ENCODE measurements at regions not wholly inside any gene's neighbourhood (a gene's known extent, or its start where the extent isn't known, plus 50 kb on each side); places are given as distances from the start of the nearest gene placed in this dataset.

DNA sequence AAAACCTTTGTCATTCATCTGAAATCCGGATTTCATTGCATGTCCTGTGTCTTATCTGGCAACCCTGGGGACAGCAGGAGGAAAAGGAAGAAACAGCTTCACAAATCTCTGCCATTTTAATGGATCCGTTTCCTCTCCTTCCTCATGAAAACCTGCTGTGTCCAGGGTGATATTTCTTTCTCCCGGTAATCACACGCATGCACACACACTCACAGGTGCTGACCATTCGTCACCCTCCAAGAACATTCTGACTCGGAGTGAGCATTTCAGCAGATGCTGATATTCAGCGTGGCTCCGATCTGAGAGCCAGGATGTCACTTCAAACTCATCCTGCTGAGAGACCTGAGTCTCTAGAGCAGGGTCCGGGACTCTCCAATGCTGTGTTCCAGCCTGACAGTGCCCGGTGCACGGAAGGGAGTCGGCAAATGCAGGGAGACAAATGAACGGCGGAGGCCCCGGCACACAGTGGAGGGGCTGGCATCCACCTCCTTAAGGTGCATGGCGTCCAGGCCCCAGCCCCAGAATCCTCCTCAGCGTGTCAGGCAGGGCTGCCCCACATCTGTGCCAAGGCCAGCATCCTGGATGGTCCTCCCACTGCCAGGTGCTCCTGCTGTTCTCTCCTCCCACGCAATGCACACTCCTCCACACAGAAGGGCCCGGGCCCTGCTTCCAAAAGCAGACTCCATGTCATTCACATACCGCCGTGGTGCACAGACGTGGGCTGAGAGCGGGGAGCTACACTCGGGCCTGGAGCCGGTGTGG is 70.7 kb downstream of the RBFOX3 start:
- no peak for DNase-seq

DNA sequence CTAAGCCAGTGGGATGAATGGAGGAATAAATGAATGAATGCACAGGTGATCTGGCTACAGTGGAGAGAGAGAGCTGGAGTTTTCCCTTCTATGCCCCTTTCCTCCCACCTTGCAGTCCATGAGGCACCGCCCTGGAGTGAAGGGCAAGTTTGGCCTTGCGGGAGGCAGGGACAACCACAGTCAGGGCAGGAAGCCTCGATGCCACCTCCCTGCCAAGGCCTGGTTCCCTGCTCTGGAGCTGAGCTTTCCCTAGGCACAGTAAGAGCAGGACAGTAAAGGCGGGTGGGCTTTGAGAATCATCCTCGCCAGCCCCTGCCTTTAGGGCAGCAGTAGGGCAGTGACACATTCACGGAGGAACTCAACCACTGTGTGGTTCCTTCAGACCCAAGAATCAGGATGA is 72.6 kb downstream of the RBFOX3 start:
- no peak for DNase-seq

DNA sequence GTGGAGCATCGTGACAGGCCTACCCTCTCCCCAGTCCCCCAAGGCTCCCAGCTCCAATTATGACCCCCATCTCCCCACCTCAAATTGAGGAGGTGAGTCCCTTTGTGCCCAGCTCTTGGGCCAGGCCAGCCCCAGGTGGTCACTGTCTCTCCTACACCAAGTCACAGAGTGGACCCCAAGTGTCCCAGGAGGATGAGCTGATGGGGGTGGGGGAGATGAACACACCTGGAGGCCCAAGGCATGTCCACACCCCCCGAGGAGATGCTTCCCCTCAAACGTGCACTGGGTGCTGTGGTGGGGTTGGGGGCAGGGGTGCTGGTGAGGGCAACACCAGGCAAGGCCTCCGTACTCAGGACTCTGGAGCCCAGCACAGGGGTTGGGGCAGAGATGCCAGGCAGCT is 73.2 kb downstream of the RBFOX3 start:
- no peak for DNase-seq

DNA sequence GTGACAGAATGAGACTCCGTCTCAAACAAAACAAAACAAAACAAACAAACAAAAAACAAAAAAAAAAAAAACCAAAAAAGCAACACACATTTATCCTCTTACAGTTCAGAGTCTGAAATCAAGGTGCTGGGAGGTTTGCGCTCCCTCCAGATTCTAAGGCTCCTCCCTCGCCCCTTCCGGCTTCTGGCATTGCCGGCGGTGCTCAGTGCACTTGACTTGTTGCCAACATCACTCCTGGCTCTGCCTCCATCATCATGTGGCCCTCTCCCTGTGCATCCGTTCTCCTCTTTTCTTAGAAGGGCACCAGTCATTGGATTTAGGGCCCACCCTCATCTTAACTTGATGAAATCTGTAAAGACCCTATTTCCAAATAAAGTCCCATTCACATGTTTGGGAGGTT is 73.8 kb downstream of the RBFOX3 start:
- DNase-seq, result no peak

DNA sequence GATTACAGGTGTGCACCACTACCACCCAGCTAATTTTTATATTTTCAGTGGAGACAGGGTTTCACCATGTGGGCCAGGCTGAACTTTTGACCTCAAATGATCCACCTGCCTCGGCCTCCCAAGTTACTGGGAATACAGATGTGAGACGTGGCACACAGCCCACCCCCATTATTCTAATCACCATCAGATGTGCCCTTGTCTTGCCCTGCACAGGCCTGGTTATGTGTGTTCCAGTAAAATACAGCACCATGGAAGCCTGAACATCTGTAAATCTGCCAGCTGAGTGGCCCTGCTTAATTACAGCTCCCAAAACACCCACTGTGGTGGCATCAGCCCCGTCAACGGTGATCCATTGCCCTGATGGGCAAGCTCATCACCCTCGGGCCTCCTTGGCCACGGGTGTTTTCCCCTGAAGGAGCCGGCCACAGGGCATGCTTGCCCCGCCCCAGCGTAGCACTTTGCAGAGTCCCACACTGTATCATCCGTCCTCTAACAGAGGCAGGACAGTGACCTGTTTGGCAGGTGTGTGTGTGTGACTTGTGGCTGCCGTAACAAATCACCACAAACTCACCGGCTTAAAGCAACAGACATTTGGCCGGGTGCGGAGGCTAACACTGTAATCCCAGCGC is 74.5 kb downstream of the RBFOX3 start:
- no peak for DNase-seq

DNA sequence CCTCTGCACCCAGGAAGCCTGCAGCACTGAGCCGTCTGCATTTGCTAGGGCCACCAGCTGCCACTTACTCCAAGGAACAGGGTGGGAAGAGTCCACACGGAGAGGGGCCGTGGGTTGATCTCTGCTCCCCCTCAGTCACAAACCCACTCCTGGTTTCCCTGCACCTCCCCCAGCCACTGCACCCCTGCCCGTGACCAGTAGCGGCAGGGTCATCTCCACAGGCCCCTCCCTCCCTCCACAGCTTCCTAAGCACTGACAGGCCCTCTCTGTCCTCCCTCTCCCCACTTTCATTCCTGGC is 75.2 kb downstream of the RBFOX3 start:
- no peak for DNase-seq

DNA sequence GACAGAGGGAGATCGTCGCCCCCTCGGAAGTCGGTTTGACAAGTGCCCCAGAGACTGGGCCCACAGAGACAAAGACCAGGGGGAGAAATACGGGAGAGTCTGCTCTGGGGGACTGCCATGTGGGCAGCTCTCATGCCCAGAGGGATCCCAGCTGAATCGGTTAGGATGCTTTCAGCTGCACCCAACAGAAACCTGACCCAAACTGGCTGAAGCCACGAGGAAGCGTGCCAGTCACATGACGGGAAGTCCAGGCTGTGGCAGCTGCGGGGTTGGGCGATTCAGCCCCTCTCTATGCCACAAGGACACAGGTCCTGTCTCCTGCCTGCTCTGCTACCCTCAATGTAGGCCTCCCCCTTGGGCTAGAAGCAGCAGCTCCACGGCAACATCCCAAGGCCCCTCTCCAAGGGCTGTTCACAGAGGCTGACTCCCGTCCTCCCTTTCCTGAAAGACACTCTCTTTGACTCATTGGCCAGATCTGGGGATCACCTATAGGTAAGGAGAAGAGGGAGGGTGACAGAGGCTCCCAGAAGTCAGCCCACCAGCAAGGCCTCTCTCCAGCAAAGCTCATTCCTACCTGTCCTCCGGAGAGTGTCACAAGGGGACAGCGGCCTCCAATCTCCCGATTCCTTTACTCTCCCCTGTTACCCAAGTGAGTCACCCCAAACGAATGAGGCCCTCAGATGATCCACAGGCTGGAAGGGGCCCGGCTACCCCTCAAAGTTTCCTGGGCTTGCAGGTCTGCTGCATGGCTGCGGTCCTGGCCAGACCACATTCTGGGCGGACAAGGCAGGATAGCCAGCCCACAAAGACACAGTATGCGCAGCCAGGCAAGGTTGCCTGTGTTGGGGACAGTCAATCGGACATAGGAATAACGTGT is 75.8 kb downstream of the RBFOX3 start:
- DNase-seq, result no peak

DNA sequence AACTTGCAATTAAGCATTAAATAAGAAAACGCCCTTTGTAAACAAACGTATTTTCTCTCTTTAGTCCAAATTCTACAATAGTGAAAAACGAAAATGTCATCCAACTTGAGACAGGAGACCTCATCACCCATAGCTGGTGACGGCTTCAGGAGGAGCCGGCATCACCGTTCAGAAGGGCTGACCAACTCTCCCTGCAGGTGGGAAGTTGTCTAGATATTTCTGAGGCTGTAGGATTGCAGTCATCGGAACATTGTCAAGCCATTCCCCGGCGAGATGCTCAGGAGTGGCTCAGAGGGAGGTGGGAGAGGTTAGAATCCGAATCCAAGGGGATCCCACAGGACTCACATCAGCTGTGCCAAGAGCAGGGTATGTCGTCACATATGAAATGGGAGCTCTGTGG is 76.7 kb downstream of the RBFOX3 start:
- DNase-seq, result no peak

DNA sequence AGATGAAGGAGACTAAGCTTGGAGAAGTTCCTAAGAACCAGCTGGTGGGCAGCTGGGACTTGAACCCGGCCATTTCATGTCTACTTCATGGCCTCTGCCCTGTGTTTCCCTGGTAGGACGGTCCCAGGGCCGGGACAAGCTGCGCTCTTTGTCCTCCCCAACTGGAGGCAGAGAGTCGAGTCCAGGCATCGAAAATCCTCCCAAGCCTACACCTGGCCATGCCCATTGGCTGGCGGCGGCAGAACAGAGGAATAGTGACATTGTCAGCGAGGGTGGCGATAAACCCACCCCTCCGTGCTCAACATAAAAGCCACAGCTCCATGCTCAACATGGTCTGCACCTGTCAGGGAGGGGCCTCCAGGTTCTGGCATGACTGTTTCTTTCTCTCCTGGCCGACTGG is 77.7 kb downstream of the RBFOX3 start:
- no peak for DNase-seq

DNA sequence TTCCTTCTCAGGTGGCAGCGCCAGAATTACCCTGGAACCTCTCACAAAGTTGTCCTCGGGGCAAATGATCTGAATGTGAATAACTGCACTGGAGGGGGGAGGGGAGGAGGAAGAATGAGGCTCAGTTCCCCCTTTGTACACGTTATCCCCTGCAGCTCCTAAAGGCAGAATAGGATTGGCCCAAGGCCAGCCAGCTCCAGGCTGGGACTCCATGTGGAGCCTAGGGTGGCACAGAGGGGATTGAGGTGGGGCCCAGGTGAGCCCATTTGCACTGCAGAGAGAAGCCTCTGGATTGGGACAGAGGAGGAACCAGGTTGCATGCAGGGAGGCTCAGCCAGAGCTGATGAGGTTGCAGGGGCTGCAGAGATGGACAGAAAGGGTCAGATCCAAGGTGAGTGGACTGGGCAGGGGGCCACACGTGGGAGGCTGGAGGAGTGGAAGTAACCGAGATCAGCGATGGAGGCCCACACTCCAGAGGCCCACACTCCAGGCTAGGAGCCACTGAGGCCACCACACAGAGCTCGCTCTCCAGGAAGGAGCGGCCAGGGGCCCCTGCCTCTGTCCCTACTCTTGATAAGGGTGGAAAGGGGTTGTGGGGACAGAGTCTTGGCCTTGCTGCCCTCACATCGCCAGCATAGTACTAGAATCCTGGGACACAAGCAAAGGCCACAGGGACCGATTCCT is 78.6 kb downstream of the RBFOX3 start:
- DNase-seq, result no peak

DNA sequence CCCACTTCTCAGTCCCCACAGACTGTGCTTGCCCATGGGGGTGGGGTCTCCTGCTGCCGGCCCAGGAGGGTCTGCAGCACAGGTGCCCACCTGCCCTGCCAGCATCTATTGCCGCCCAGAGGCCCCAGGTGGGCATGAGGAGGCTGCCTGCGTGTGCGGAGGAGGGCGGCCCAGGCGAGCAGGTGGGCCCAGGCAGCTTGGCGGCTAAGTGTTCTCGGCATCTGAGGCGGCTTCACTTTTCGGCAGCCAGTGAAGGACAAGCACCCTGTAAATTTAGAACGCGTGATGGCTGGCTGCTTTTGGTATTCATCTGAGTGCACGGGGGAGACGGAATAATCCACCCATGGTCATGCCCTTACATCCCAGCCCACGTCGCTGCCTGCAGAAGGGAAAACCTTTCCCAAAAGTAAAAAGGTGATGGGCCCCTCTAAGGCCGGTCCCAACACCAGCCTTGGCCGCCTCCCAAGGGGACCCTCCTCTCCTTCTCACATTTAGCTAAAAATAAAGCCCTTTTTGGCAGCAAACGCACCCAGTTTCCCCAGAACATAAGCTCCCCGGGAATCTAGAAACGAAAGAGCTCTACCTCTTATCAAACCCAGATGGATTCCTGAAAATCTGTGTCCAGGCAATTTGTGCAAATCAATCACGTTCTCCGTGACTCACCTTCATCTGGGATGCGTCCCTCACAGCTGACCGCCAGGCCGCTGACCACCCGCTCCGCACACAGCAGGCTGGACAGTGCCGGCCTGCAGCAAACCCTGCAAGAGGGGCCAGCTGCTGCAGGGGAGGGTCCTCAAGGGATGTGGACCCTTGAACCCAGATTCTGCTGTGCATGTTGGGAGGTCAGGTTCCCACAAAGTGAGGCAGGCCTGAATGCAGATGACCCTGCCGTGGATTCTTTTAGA is 79.4 kb downstream of the RBFOX3 start:
- DNase-seq, result no peak

DNA sequence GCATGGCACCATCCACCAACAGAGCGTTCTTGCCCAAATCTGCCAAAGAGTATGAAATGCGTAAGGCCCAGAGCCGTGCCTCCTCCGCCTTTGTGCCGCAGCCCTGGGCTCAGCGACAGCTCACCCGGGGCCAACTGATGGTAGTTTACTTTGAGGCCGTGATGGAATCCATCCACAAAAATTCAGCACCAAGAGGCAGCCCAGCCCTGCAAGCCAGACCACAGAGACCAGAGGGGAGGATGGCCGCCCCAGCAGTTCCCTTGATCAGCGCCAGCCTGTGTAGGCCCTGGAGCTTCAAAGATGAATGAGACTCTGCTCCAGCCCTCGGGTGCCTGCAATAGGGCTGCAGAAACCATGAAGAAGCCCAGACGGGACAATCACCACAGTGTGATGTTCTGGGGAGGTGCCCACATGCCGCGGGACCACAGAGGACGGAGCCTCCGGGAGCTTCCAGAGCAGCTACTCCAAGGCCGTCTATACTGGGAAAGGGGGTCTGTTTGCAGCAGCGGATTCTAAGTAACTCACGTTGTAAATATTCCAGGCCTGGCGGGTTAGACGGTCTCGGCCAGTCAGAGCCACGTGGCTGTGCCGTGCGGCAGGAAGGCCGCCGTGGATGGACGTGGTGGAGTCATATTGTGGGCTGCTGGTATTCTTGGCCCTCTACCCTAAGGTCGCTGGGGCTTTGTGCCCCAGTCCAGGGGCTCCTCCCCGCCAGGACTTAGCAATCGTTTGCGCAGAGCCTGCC is 80.3 kb downstream of the RBFOX3 start:
- DNase-seq, result no peak

DNA sequence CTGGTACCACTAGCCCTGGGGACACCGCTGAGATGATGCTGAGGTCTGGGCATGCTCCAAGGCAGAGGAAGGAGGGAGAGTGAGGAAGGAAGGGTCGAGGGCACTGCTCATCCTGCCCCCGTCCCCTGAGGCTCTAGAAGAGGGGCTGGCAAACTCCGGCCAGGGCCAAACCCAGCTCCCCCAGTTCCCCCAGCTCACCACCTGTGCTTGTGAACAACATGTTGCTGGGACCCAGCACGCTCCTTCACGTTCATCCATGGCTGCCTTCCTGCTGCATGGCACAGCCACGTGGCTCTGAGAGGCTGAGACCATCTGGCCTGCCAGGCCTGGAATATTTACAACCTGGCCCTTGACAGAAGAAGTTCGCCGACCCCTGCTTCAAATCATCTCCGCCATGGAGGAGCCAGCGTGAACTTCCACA is 81.2 kb downstream of the RBFOX3 start:
- no peak for DNase-seq

DNA sequence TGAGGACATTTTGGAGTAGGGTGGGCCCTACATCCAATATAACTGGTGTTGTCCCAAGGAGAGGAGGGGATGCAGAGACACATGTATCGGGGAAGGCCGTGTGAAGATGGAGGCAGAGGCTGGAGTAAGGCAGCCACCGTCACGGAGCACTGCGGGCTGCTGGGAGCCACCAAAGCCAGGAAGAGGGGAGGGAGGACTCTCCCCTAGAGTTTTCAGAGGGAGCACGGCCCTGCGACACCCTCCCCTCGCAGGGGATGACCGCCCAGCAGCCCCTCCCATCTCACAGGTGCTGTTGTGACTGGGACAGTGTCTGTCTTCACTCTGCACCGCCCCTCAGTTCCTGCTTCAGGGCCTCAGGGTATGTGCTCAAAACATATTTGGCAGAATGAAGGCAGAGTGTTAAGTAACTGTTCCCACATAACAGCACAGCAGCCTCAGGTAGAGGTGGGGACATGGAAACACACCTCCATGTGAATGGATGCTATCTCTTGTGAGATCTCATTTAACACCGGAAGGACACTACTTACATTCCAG is 82.2 kb downstream of the RBFOX3 start:
- no peak for DNase-seq

DNA sequence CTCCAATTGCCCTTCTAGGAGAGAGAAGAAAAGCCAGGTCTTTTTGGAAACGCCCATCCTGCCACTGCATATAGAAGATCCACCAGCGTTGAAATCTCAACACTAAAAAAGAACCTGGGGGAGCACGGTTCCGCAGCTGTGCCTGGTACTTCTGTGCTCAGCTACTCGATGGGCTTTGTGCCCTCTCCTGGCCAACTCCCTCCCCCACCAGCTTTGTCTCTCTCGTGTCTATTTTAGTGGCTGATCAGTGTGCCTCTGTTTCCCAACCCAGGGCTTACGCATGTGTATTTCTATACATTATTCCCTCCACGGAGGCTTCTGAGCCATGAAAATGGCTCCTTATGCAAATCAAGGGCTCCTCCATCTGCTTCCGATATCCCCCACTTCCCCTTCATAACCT is 83.5 kb downstream of the RBFOX3 start:
- no peak for DNase-seq

DNA sequence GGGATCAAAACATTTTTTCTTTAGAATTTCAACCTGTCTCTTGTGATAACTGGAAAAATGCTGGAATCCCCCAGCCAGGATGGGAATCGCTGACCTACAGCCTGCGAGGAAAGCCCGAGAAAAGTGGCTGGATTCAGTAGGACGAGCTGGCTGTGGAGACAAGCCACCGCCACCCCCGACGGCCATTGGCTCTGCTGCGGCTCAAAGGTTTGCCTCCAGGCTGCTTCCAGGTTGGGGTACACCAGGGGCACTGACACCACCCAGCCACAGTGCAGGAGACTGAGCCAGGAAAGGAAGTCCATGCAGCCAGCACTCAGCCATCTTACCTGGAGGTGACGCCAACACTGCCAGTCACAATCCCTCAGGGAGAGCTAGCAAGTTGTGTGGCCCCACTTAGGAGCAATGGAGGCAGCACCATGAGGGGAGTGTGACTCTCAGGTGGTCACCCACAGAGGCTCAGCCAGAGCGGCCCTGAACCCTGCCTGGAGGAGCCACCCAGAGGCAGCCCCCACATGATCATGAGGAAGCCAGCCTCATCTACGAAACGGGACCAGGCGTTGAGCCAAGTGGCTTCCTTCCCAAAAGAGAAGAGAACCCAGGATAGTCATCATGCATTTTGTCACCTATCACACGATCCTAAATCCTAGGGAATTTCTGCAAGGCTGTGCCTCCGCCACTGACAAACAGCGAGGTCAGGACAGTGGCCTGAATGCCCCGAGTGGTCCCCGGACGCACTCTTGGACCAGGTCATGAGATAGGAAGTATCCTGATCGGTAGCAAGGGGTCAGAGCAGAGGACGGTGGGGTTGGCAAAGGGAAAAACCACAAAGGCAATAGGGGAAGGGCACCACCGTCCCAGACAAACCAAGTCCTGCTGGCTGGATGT is 84.8 kb downstream of the RBFOX3 start:
- DNase-seq, result no peak

DNA sequence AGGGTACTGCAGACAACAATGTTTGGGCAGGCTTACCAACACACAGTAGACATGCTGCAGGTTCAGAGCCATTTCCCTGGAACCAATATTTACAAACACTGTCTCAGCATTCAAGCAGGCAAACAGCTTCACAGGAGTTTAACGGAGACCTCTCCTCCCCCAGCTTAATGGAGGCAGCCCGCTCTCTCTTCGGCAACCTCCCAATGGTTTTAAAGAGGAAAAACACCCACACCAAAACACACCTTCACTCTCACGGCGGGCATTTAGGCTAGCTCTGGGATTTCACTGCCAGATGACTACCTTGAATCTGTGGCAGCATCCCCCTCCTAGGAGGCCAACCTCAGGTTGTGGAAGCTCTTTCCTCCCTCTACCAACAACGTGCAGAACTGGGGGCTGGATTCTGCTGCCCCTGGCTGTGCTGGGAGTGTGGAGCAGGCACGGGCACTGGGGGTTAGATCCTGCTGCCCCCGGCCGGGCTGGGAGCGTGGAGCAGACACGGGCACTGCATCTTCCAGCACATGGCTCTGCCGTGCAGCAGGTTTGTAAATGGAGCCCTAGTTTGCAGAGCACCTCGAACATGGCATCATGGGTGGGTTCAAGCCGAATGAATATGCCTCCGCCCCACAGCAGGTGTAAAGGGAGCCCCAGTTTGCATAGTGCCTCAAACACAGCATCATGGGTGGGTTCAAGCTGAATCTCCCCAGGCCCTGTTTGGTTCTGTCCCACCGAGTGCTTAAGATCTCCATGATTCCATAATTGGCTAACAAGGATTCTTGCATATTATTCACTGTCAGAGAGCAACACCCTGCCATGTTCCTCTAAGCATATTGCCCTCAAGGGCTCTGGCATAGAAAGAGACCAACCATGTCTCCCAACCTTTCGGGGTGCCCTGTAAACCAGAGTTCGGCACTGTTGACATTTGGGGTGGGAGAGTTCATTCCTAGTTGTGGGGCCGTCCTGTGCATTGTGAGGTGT is 86.4 kb downstream of the RBFOX3 start:
- no peak for DNase-seq

DNA sequence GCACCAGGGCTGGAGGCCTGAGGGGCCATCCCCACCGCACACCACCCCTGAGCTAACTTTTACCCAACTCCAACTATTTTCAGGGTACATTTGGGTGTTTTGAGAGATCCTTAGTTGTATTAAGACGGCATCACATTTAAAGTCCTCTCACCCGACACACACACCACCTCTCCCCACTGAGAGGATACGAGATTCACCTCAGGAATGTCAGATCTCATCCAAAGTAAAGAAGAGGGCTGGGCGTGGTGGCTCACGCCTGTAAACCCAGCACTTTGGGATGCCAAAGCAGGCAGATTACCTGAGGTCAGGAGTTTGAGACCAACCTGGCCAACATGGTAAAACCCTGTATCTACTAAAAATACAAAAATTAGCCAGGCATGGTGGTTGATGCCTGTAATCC is 88.4 kb downstream of the RBFOX3 start:
- DNase-seq, result no peak

DNA sequence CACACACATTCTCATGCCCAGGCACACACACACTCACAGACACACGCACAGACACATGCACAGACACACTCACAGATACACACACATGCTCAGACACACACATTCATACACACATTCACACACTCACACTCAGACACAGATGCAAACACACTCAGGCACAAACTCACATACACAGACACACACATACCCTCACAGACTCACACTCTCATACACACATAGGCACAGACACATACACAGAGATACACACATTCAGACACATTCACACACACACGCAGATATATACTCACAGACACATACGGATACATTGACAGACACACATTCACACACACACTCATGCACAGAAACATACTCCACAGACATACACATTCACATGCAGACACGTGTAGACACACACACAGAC is 89.6 kb downstream of the RBFOX3 start:
- DNase-seq, result no peak

Data from activated CD4-positive, alpha-beta T cell treated with anti-CD3 and anti-CD28 coated beads for 4 hours (primary cell).